GM13976 (cell line): ENCODE measurements at regions not wholly inside any gene's neighbourhood (a gene's known extent, or its start where the extent isn't known, plus 50 kb on each side); places are given as distances from the start of the nearest gene placed in this dataset.

ENCODE experiments used
- DNase-seq: peaks from one replicate; pipeline ENCODE4 v3.0.0; 2012; ENCODE audit warnings: low spot score
- CTCF ChIP-seq: IDR thresholded peaks from 2 replicates; pipeline ENCODE4 v1.5.1; 2012; ENCODE audit warnings: borderline replicate concordance, mild to moderate bottlenecking; ENCODE audit not compliant: insufficient read depth; ENCODE audit errors: extremely low read depth, missing control alignments, control extremely low read depth
- in situ Hi-C: fragments of 300-500 bp; cut with MboI; formaldehyde crosslinking; loops from one replicate; pipeline ENCODE4 v1.12.0; 2022; ENCODE audit warnings: low sequenced_read_pairs, mixed read lengths, inconsistent platforms; ENCODE audit not compliant: unreplicated experiment

GRCh38 chr5:164301136-164301535 lies 795.7 kb downstream of the MAT2B start:
- no peak for DNase-seq
- in situ Hi-C loops: no loop called here
- TF ChIP-seq CTCF: no peak

- in situ Hi-C loops: no loop called here
- DNase-seq: no peak
Observed at GRCh38 chr5:164301708-164302107, 796.3 kb downstream of the MAT2B start.

GRCh38 chr5:164302533-164303235 lies 797.3 kb downstream of the MAT2B start:
- no peak for DNase-seq
- TF ChIP-seq CTCF: no peak
- in situ Hi-C loops: no loop called here

More at GRCh38 chr5:164301708-164302107, 796.3 kb downstream of the MAT2B start:
- no peak for TF ChIP-seq CTCF

- in situ Hi-C loops: no loop called here
- TF ChIP-seq CTCF: no peak
- DNase-seq: no peak
Observed at GRCh38 chr5:164303646-164304215, 798.3 kb downstream of the MAT2B start.

GRCh38 chr5:164306662-164307061 lies 801.2 kb downstream of the MAT2B start:
- TF ChIP-seq CTCF: no peak
- in situ Hi-C loops: no loop called here
- no peak for DNase-seq

- no peak for TF ChIP-seq CTCF
- in situ Hi-C loops: no loop called here
Observed at GRCh38 chr5:164312801-164313200, 807.4 kb downstream of the MAT2B start.

GRCh38 chr5:164317676-164318075 lies 812.3 kb downstream of the MAT2B start:
- no peak for DNase-seq
- no peak for TF ChIP-seq CTCF
- in situ Hi-C loops: no loop called here

More at GRCh38 chr5:164312801-164313200, 807.4 kb downstream of the MAT2B start:
- DNase-seq: no peak
